Erythroblast (primary cell): ENCODE measurements at regions not wholly inside any gene's neighbourhood (a gene's known extent, or its start where the extent isn't known, plus 50 kb on each side); places are given as distances from the start of the nearest gene placed in this dataset.
"Not testable (repeated sequence)": the region's sequence is repeated elsewhere in the genome, so short reads cannot be mapped to it uniquely, and the experiment has no call there.

Experiments
- DNase-seq, 2 experiments: peaks; one replicate each; lab custom pipeline; 2025; lab: John Stamatoyannopoulos, UW
- GATA1 ChIP-seq: IDR thresholded peaks from 2 replicates; pipeline ENCODE4 v1.6.1; 2011; ENCODE audit warnings: low read depth, mild to moderate bottlenecking, control low read depth, low read length, moderate library complexity
- POLR2A ChIP-seq: IDR thresholded peaks from 2 replicates; pipeline ENCODE4 v1.6.1; 2011; ENCODE audit warnings: mild to moderate bottlenecking, low read length

DNA sequence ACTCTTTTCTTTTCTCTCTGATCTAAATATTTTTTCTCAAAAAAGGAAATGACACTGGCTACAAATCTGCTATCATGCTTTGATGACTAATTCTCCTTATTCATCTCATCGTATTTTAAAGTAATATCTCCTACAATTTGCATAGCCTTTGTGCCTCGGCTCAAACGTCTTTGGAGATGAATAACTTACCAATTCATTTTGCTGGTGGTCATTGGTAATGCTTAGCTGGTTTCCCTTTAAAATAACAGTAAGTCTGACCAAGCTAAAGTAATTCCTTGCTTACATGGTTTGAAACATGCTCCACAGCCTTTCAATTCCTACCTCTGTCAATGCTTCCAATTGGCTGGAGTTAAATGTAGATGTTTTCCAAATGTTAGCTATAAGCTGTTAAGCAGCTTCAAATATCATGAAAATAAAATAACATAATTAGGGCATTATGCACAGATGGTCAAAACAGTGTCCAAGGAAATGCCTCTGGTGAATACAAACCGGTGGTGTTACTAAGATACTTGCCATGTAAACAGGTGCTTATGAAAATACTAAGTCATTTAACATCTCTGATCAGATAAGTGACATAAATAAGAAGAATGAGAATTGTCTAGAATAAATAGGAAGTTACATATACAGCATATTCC, 435.0 kb downstream of the POM121L12 start:
- DNase-seq = no peak
- TF ChIP-seq POLR2A = no peak
- TF ChIP-seq GATA1 = no peak

- DNase-seq = no peak
- TF ChIP-seq POLR2A (no peak), GATA1 (no peak)
Measured at GRCh38 chr7:53473371-53473770, 437.9 kb downstream of the POM121L12 start.

- DNase-seq = no peak
- TF ChIP-seq GATA1 (no peak), POLR2A (no peak)
Measured at GRCh38 chr7:53475776-53476175, 440.3 kb downstream of the POM121L12 start.

DNA sequence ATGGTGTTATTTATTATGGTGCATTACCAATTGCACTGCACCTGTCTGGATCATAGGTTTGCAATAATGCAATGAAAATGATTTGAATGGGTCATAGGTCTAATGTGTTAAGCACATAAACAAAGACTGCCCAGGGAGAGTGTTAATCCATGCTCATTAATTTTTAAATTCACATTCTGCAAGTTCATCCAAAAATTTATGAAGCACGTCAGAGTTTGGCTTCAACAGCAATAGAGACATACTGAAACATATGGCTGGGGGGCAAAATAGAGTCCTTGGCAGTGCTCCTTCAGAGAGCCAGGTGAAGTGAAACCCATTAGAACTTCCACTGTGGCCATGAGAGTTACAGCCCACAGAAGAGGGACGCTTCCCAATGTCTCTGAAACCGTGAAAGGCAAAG, 441.1 kb downstream of the POM121L12 start:
- TF ChIP-seq GATA1 (no peak), POLR2A (no peak)

DNA sequence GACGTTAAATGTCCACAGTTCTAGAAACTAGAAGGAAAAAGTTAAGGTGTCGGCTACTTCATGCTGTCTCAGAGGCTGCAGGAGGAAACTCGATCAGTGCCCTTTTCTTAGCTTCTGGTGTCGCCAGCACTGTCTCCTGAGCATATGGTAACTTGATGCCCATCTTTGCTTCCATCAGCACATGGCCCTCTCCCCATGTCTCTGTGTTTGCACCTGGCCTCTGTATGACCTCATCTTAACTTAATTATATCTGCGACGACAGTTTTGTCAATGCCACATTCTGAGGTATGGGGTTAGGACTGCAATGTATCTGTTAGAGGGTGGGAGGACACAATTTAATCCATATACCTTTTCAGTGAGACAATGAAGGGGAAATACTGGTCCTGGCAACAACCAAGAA, 449.9 kb downstream of the POM121L12 start:
- no peak for TF ChIP-seq POLR2A
- DNase-seq = no peak

More for the DNA sequence above, 441.1 kb downstream of the POM121L12 start:
- DNase-seq = no peak

DNA sequence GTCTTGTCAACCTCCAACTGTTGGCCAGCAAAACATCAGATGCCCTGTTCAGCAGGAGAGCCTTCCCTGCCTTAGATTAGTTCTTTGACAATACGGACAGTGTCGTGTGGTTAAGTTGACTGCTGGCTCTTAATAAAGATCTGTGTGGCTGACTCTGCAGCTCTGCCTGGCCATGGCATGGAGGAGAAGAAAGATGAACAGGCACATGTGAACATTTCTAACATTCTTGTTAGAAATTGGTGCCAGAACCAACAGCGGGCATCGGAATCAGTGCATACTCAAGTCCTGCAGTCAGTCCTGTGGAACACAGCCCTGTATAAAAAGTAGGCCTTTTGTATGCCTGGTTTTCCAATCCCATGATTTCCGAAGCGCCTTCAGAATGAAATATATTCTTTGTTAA, 455.6 kb downstream of the POM121L12 start:
- TF ChIP-seq GATA1 = no peak
- TF ChIP-seq POLR2A = no peak
- no peak for DNase-seq

GRCh38 chr7:53495181-53495580, 459.7 kb downstream of the POM121L12 start:
- not testable (repeated sequence) for DNase-seq

- no peak for TF ChIP-seq POLR2A
- TF ChIP-seq GATA1 = no peak
- no peak for DNase-seq
Measured at GRCh38 chr7:53500076-53500475, 464.6 kb downstream of the POM121L12 start.

DNA sequence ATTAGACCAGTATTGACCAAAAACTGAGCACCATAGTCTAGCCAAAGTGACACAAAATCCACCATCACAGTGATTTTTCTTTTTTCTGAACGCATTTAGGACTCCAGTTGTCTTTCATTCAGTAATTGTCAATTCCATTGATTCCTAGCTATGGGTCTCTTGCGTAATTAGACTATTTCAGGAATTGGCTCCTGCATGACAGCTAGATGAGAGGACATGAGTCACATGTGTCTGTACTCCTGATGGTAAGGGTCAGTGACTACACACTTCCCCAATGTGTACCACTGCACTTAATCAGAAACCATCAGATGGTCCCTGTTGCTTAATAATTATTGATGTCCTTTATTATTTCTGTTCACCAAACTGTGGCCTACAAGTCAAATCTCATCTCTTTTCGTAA, 469.5 kb downstream of the POM121L12 start:
- TF ChIP-seq POLR2A (no peak), GATA1 (no peak)
- no peak for DNase-seq

GRCh38 chr7:53518319-53518718, 482.9 kb downstream of the POM121L12 start:
- TF ChIP-seq GATA1 (no peak), POLR2A (no peak)
- no peak for DNase-seq

GRCh38 chr7:53520841-53521240, 485.4 kb downstream of the POM121L12 start:
- TF ChIP-seq POLR2A = no peak
- no peak for TF ChIP-seq GATA1
- DNase-seq = no peak

DNA sequence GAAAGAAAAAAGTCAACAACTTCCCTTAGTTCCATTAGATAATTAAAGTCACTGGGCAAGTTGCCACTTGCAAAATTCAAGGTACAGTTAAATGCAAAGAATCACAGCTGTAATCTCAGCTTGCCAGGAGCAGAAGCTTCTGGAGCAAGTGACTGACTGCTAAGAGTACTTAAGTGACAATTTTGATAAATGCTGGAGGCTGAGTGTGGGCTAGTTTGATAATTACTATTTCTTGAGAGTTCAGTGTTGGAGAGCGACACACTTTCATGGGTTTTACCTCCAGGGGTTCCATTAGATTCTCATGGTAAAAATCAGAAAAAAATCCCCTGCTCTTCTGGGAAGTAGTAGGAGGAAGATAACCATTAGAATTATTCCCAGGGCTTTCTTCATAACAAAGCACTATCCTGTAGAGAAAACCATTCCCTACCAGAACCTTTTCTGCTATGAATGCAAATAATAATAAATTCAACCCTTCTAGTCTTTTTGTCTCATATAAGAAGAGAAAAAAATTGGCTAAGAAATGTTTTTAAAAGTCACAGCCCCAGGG, 486.3 kb downstream of the POM121L12 start:
- DNase-seq = no peak
- TF ChIP-seq GATA1 = no peak
- no peak for TF ChIP-seq POLR2A

GRCh38 chr7:53539558-53539957, 504.1 kb downstream of the POM121L12 start:
- no peak for DNase-seq
- TF ChIP-seq POLR2A (no peak), GATA1 (no peak)

- TF ChIP-seq POLR2A = no peak
- no peak for TF ChIP-seq GATA1
- DNase-seq = no peak
Measured at GRCh38 chr7:53541475-53541874, 506.0 kb downstream of the POM121L12 start.

DNA sequence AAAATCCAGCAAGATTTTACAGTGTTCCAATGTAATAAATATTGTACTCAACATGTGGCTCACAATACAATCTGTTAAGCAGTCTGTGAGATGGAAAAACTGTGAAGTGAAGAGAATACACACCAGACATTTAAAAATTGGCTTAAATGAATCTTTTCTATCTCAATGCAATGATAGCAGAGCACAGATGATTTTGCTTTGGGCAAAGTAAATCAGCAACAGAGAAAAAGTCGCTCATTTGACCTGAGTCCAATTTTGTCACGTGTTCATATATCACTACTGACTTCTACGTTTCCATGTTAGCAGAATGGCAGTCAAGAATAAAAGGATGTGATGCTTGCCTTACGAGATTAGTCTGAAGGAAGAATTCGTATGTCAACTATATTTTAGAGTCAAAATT, 506.7 kb downstream of the POM121L12 start:
- DNase-seq = no peak
- no peak for TF ChIP-seq POLR2A
- no peak for TF ChIP-seq GATA1
